H1 (cell line): ENCODE measurements at regions not wholly inside any gene's neighbourhood (a gene's known extent, or its start where the extent isn't known, plus 50 kb on each side); places are given as distances from the start of the nearest gene placed in this dataset.

Experiments
- ASH2L ChIP-seq: fragments of 200-600, 300-600 bp; sonication (generic); IDR thresholded peaks from one replicate; pipeline ENCODE4 v1.7.1; 2017; ENCODE audit warnings: low read length
- BACH1 ChIP-seq: IDR thresholded peaks from 2 replicates; pipeline ENCODE4 v1.6.1; 2012; ENCODE audit warnings: low read length, improper control_type of control experiment
- BRCA1 ChIP-seq: IDR thresholded peaks from 2 replicates; pipeline ENCODE4 v1.6.1; 2012; ENCODE audit warnings: low read depth, low read length, improper control_type of control experiment
- CBX5 ChIP-seq: fragments of 300-800, 300-1000 bp; sonication (generic); IDR thresholded peaks from 2 replicates; pipeline ENCODE4 v1.7.1; 2016; ENCODE audit warnings: antibody characterized with exemption, low read length, low read depth
- FOSL1 ChIP-seq: IDR thresholded peaks from 2 replicates; pipeline ENCODE4 v1.6.1; 2011; ENCODE audit warnings: mild to moderate bottlenecking, low read depth, low read length, moderate library complexity; ENCODE audit not compliant: insufficient read depth
- KDM1A ChIP-seq: fragments of 200-600, 300-600 bp; sonication (generic); IDR thresholded peaks from 2 replicates; pipeline ENCODE4 v1.7.1; 2016; ENCODE audit warnings: mild to moderate bottlenecking, low read length, borderline replicate concordance
- PHF8 ChIP-seq: fragments of 200-600 bp; sonication (generic); conservative IDR thresholded peaks from 2 replicates; pipeline ENCODE4 v1.7.1; 2012; ENCODE audit warnings: low read depth, mild to moderate bottlenecking, inconsistent platforms, low read length, moderate library complexity
- RAD21 ChIP-seq, 2 experiments: IDR thresholded peaks in 1 of 2; conservative IDR thresholded peaks in 1 of 2; 2 replicates each; pipeline ENCODE4 v1.6.1; 2011; ENCODE audit warnings: low read depth in 2 of 2, low read length in 2 of 2, improper control_type of control experiment in 1 of 2, inconsistent platforms in 1 of 2, mild to moderate bottlenecking in 1 of 2, moderate library complexity in 1 of 2
- SAP30 ChIP-seq: fragments of 300-600 bp; sonication (generic); IDR thresholded peaks from 2 replicates; pipeline ENCODE4 v1.7.1; 2012; ENCODE audit warnings: low read length, moderate library complexity, mild to moderate bottlenecking, inconsistent platforms; ENCODE audit not compliant: insufficient read depth, insufficient replicate concordance
- TBP ChIP-seq: IDR thresholded peaks from 2 replicates; pipeline ENCODE4 v1.6.1; 2011; ENCODE audit warnings: low read depth, low read length, improper control_type of control experiment
- TF ChIP-seq, protein P1 (sequence below): fragments of 300-600 bp; sonication (generic); IDR thresholded peaks from 2 replicates; pipeline ENCODE4 v1.7.1; 2012; ENCODE audit warnings: low read length, moderate library complexity, mild to moderate bottlenecking, inconsistent platforms; ENCODE audit not compliant: insufficient replicate concordance

DNA sequence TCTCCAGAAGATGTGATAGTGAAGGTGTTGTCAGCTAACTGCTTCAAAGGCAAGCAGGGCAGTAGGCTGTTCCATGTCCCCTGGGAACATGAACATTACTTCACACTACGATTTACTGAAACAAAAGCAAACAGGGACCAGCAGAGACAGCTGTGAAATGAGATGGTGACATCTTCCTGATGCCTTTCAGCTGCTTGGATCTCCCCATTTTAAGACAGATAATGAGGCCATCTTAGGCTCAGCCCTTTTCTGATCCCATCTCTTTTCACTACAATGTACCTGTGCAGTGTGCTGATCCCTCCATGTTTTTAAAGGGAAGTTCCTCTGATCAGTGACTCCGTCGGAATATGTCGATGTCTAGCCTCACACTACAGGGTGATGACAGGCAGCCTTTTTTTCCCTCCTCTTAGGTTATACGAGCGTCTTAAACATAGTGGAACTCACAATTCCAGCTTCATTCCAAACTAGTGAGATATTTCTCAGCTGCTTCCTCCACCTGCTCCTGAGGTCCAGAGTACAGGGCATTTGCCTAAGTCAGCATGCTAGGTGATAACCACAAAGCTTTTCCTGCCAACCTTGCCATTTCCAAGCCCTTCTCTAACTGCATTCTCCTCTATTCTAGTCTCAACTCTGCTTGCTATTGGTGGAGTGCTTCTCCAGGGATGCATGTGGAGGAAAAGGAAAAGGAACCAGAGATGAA is 87.6 kb upstream of the EGLN3 start (continued):
- TF ChIP-seq, protein P1, sequence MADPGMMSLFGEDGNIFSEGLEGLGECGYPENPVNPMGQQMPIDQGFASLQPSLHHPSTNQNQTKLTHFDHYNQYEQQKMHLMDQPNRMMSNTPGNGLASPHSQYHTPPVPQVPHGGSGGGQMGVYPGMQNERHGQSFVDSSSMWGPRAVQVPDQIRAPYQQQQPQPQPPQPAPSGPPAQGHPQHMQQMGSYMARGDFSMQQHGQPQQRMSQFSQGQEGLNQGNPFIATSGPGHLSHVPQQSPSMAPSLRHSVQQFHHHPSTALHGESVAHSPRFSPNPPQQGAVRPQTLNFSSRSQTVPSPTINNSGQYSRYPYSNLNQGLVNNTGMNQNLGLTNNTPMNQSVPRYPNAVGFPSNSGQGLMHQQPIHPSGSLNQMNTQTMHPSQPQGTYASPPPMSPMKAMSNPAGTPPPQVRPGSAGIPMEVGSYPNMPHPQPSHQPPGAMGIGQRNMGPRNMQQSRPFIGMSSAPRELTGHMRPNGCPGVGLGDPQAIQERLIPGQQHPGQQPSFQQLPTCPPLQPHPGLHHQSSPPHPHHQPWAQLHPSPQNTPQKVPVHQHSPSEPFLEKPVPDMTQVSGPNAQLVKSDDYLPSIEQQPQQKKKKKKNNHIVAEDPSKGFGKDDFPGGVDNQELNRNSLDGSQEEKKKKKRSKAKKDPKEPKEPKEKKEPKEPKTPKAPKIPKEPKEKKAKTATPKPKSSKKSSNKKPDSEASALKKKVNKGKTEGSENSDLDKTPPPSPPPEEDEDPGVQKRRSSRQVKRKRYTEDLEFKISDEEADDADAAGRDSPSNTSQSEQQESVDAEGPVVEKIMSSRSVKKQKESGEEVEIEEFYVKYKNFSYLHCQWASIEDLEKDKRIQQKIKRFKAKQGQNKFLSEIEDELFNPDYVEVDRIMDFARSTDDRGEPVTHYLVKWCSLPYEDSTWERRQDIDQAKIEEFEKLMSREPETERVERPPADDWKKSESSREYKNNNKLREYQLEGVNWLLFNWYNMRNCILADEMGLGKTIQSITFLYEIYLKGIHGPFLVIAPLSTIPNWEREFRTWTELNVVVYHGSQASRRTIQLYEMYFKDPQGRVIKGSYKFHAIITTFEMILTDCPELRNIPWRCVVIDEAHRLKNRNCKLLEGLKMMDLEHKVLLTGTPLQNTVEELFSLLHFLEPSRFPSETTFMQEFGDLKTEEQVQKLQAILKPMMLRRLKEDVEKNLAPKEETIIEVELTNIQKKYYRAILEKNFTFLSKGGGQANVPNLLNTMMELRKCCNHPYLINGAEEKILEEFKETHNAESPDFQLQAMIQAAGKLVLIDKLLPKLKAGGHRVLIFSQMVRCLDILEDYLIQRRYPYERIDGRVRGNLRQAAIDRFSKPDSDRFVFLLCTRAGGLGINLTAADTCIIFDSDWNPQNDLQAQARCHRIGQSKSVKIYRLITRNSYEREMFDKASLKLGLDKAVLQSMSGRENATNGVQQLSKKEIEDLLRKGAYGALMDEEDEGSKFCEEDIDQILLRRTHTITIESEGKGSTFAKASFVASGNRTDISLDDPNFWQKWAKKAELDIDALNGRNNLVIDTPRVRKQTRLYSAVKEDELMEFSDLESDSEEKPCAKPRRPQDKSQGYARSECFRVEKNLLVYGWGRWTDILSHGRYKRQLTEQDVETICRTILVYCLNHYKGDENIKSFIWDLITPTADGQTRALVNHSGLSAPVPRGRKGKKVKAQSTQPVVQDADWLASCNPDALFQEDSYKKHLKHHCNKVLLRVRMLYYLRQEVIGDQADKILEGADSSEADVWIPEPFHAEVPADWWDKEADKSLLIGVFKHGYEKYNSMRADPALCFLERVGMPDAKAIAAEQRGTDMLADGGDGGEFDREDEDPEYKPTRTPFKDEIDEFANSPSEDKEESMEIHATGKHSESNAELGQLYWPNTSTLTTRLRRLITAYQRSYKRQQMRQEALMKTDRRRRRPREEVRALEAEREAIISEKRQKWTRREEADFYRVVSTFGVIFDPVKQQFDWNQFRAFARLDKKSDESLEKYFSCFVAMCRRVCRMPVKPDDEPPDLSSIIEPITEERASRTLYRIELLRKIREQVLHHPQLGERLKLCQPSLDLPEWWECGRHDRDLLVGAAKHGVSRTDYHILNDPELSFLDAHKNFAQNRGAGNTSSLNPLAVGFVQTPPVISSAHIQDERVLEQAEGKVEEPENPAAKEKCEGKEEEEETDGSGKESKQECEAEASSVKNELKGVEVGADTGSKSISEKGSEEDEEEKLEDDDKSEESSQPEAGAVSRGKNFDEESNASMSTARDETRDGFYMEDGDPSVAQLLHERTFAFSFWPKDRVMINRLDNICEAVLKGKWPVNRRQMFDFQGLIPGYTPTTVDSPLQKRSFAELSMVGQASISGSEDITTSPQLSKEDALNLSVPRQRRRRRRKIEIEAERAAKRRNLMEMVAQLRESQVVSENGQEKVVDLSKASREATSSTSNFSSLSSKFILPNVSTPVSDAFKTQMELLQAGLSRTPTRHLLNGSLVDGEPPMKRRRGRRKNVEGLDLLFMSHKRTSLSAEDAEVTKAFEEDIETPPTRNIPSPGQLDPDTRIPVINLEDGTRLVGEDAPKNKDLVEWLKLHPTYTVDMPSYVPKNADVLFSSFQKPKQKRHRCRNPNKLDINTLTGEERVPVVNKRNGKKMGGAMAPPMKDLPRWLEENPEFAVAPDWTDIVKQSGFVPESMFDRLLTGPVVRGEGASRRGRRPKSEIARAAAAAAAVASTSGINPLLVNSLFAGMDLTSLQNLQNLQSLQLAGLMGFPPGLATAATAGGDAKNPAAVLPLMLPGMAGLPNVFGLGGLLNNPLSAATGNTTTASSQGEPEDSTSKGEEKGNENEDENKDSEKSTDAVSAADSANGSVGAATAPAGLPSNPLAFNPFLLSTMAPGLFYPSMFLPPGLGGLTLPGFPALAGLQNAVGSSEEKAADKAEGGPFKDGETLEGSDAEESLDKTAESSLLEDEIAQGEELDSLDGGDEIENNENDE: no peak
- no peak for TF ChIP-seq CBX5
- no peak for TF ChIP-seq PHF8
- TF ChIP-seq FOSL1: no peak
- TF ChIP-seq TBP: no peak
- TF ChIP-seq BACH1: no peak
- no peak for TF ChIP-seq RAD21 (IDR thresholded peaks at IDR 0.05 in 1 of 2, conservative IDR thresholded peaks at IDR 0.05 in 1 of 2; ENCODE audit: low read depth in 2 of 2, low read length in 2 of 2)
- TF ChIP-seq BRCA1: no peak
- no peak for TF ChIP-seq KDM1A
- TF ChIP-seq ASH2L: no peak
- no peak for TF ChIP-seq SAP30
